Gastrocnemius medialis (tissue), 4 donors: ENCODE measurements at regions not wholly inside any gene's neighbourhood (a gene's known extent, or its start where the extent isn't known, plus 50 kb on each side); places are given as distances from the start of the nearest gene placed in this dataset.

Experiments
- ATAC-seq, 2 donors: fragments of 150-250 bp; one replicate each; pipeline ENCODE4 v1.9.1; 2016
- DNase-seq, 2 donors: peaks; one replicate each; pipeline ENCODE4 v3.0.0-alpha.2; 2019
- H3K27ac ChIP-seq, 4 donors: fragments of 200-600 bp; sonication (generic); 1 replicate in 1 of 4; 2 replicates in 3 of 4; pipeline ENCODE4 v1.5.1; 2016 to 2018; ENCODE audit warnings: mild to moderate bottlenecking in 2 of 4, moderate library complexity in 1 of 4
- H3K27me3 ChIP-seq, 3 donors: fragments of 200-600 bp; sonication (generic) in 2 of 3; 1 replicate in 1 of 3; 2 replicates in 2 of 3; pipeline versions ENCODE4 v1.5.1 to v1.6.0; 2016 to 2019; ENCODE audit warnings: mild to moderate bottlenecking in 1 of 3, moderate library complexity in 1 of 3
- H3K36me3 ChIP-seq, 2 donors: fragments of 200-600 bp; sonication (generic) in 1 of 2; one replicate each; pipeline ENCODE4 v1.5.1; 2017 to 2018
- H3K4me1 ChIP-seq, 2 donors: fragments of 200-600 bp; sonication (generic) in 1 of 2; one replicate each; pipeline ENCODE4 v1.5.1; 2016 to 2017; ENCODE audit warnings: mild to moderate bottlenecking in 2 of 2
- H3K4me3 ChIP-seq, 4 donors: fragments of 200-600 bp; sonication (generic) in 3 of 4; 1 replicate in 1 of 4; 2 replicates in 3 of 4; pipeline ENCODE4 v1.5.1; 2016 to 2019; ENCODE audit warnings: mild to moderate bottlenecking in 2 of 4
- H3K9me3 ChIP-seq, 3 donors: fragments of 200-600 bp; sonication (generic) in 2 of 3; 1 replicate in 1 of 3; 2 replicates in 2 of 3; pipeline ENCODE4 v1.5.1; 2016 to 2019
- POLR2A ChIP-seq, 2 donors: fragments of 450-650 bp; IDR thresholded peaks; one replicate each; pipeline ENCODE4 v1.6.1; 2017; ENCODE audit warnings: antibody characterized with exemption in 2 of 2, mild to moderate bottlenecking in 2 of 2, moderate library complexity in 2 of 2
- in situ Hi-C, 4 donors: fragments of 200-750 bp; cut with MboI; loops; one replicate each; pipeline versions ENCODE4 v1.15.0 to v1.8.0; 2017; ENCODE audit warnings: low sequenced_read_pairs in 4 of 4
- intact Hi-C: fragments of 100-400 bp; cut with DNase I; formaldehyde crosslinking; loops from one replicate; pipeline ENCODE4 v1.15.1; 2023; ENCODE audit warnings: low total_unique reads
- TF ChIP-seq, protein P1 (sequence below), 5 experiments: fragments of 450-650 bp in 3 of 5; fragments of 200-600 bp in 2 of 5; sonication (generic) in 2 of 5; IDR thresholded peaks in 4 of 5; conservative IDR thresholded peaks in 1 of 5; 1 replicate in 4 of 5; 2 replicates in 1 of 5; pipeline ENCODE4 v1.5.1; 2016 to 2019; ENCODE audit warnings: antibody characterized with exemption in 5 of 5, mild to moderate bottlenecking in 3 of 5, moderate library complexity in 3 of 5

DNA sequence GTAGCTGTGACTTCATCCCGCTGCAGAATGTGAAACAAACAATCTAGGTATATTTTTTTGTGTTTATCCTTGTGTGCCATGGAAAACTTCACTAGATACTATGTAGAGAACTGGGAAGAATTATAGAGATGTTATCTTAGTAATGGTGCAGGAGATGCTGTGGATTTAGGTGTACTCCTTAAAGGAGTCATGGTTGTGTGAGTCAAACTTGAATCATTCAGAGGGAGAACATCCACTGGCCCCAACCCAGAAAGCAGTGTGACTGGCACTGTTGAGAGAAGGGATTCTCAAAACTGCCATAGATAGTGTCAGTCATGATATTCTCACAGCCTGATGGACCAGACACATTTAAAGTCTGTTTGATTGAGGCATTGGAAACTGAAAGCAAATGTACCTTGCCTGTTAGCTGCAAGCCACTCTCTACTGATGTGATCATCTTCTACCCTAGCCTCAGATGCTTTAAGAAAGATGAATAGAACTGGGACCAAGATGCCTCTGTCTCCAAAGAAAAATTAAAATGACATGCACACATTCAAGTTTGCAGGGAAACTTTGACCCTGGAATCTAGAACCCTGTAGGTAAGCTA is 754.6 kb downstream of the MRPL39 start:
- in situ Hi-C loops, result no loop called here
- intact Hi-C loops, result no loop called here

DNA sequence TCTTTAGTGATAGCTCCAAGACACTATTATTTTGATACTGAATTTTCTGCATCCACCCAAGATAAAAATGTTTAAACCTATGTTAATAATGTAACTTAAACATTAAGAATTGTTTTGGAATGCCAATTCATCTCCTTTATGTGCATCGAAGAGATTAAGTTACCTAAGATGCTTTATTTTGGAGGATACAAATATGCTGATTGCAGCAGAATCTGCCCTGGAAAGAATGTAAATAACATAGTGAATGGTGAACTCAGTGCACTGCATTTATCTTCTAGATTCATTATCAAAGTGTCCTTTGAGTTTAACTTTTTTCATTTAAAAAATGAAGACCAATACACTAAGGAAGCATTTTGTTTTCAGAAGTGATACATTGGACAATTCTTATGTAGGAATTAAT is 757.2 kb downstream of the MRPL39 start:
- intact Hi-C loops (no loop called here), in situ Hi-C loops (no loop called here)
- Histone ChIP-seq H3K36me3 (no peaks in the 10 kb centered on the region), H3K27ac (no peak overlapping the region), H3K4me1 (no peaks in the 10 kb centered on the region), H3K4me3 (no peak overlapping the region), H3K9me3 (no peaks in the 10 kb centered on the region), H3K27me3 (no peaks in the 10 kb centered on the region)
- DNase-seq (no peak), ATAC-seq (no peak)
- TF ChIP-seq, protein P1, sequence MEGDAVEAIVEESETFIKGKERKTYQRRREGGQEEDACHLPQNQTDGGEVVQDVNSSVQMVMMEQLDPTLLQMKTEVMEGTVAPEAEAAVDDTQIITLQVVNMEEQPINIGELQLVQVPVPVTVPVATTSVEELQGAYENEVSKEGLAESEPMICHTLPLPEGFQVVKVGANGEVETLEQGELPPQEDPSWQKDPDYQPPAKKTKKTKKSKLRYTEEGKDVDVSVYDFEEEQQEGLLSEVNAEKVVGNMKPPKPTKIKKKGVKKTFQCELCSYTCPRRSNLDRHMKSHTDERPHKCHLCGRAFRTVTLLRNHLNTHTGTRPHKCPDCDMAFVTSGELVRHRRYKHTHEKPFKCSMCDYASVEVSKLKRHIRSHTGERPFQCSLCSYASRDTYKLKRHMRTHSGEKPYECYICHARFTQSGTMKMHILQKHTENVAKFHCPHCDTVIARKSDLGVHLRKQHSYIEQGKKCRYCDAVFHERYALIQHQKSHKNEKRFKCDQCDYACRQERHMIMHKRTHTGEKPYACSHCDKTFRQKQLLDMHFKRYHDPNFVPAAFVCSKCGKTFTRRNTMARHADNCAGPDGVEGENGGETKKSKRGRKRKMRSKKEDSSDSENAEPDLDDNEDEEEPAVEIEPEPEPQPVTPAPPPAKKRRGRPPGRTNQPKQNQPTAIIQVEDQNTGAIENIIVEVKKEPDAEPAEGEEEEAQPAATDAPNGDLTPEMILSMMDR (IDR thresholded peaks at IDR 0.05 in 4 of 5, conservative IDR thresholded peaks at IDR 0.05 in 1 of 5), result no peak
- no peak for TF ChIP-seq POLR2A (IDR thresholded peaks at IDR 0.05)

More for the DNA sequence above, 754.6 kb downstream of the MRPL39 start:
- Histone ChIP-seq H3K4me1 (no peaks in the 10 kb centered on the region), H3K27me3 (no peaks in the 10 kb centered on the region), H3K36me3 (no peaks in the 10 kb centered on the region), H3K9me3 (no peaks in the 10 kb centered on the region), H3K27ac (no peak overlapping the region), H3K4me3 (no peak overlapping the region)
- ATAC-seq (no peak), DNase-seq (no peak)
- TF ChIP-seq, protein P1 (IDR thresholded peaks at IDR 0.05 in 4 of 5, conservative IDR thresholded peaks at IDR 0.05 in 1 of 5), result no peak
- no peak for TF ChIP-seq POLR2A (IDR thresholded peaks at IDR 0.05)

DNA sequence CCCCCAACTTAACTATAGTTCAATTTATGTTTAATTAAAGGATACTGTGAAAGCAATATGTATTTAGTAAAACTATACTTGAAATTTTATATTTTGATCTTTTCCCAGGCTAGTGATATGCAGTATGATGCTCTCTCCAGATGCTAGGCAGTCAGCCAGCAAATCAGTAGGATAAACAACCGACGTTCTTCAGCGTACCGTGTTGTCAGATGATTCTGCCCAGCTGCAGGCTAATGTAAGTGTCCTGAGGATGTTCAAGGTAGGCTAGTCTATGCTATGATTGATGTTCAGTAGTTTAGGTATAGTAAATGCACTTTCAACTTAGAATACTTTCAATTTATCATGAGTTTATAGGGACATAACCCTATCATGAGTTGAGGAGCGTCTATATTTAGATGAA is 762.6 kb downstream of the MRPL39 start:
- DNase-seq (no peak), ATAC-seq (no peak)
- Histone ChIP-seq H3K36me3 (no peaks in the 10 kb centered on the region), H3K9me3 (no peaks in the 10 kb centered on the region), H3K27me3 (no peaks in the 10 kb centered on the region), H3K27ac (no peak overlapping the region), H3K4me1 (no peaks in the 10 kb centered on the region), H3K4me3 (no peak overlapping the region)
- TF ChIP-seq, protein P1 (IDR thresholded peaks at IDR 0.05 in 4 of 5, conservative IDR thresholded peaks at IDR 0.05 in 1 of 5), result no peak
- in situ Hi-C loops (no loop called here), intact Hi-C loops (no loop called here)

DNA sequence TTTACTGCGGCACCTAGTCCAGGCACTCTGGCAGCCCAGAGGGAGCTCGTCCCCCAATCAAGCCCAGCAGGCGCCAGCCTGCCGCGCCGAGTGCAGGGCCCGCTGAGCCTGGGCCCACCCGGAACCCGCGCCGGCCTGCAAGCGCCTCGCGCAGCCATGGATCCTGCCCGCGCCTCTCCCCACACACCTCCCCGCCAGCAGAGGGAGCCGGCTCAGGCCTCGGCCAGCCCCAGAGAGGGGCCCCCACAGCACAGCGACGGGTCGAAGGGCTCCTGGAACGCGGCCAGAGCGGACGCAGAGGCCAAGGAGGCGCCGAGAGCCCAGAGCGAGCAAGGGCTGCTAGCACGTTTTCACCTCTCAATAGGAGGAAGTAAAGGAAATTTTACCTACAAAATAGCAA is 767.0 kb downstream of the MRPL39 start:
- no peaks in the 10 kb centered on the region for H3K36me3 ChIP-seq
- in situ Hi-C loops, result no loop called here
- H3K9me3 ChIP-seq, result no peaks in the 10 kb centered on the region
- H3K4me3 ChIP-seq, result no peak overlapping the region
- ATAC-seq (no peak), DNase-seq (no peak)
- H3K27ac ChIP-seq, result no peak overlapping the region
- H3K4me1 ChIP-seq, result no peaks in the 10 kb centered on the region
- intact Hi-C loops, result no loop called here
- TF ChIP-seq, protein P1 (IDR thresholded peaks at IDR 0.05 in 4 of 5, conservative IDR thresholded peaks at IDR 0.05 in 1 of 5), result no peak
- TF ChIP-seq POLR2A (IDR thresholded peaks at IDR 0.05), result no peak
- H3K27me3 ChIP-seq, result no peaks in the 10 kb centered on the region

DNA sequence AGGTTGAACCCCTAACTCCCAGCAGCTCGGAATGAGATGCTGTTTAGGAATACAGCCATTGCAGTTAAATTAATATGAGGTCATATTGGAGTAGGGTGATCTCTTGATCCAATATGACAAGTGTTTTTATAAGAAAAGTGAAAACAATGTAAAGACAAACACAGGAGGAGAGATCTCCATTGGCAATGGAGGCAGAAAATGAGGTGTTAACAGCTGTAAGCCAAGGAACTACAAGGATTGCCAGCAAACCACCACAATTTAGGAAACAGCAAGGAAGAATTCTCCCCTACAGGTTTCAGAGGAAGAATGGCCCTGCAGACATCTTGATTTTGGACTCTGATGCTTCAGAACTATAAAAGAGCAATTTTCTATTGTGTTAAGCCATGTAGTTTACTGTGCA is 774.3 kb downstream of the MRPL39 start:
- intact Hi-C loops (no loop called here), in situ Hi-C loops (no loop called here)
- Histone ChIP-seq H3K4me3 (no peak overlapping the region), H3K9me3 (no peaks in the 10 kb centered on the region), H3K27ac (no peak overlapping the region), H3K36me3 (no peaks in the 10 kb centered on the region), H3K4me1 (no peaks in the 10 kb centered on the region), H3K27me3 (no peaks in the 10 kb centered on the region)
- DNase-seq, result no peak
- TF ChIP-seq, protein P1 (IDR thresholded peaks at IDR 0.05 in 4 of 5, conservative IDR thresholded peaks at IDR 0.05 in 1 of 5), result no peak
- TF ChIP-seq POLR2A (IDR thresholded peaks at IDR 0.05), result no peak
- ATAC-seq, result no peak
